ENCODE measurements at regions not wholly inside any gene's neighbourhood (a gene's known extent, or its start where the extent isn't known, plus 50 kb on each side); places are given as distances from the start of the nearest gene placed in this dataset.

- TF ChIP-seq POLR2A (IDR thresholded peaks at IDR 0.05; ENCODE audit: low read length): no peak
- no peak for TF ChIP-seq GATA1 (IDR thresholded peaks at IDR 0.05; ENCODE audit: low read depth, low read length)
Measured at GRCh38 chr15:69786136-69786701, 311.5 kb downstream of the TLE3 start.
